Pons (tissue), 1 donor: ENCODE measurements at regions not wholly inside any gene's neighbourhood (a gene's known extent, or its start where the extent isn't known, plus 50 kb on each side); places are given as distances from the start of the nearest gene placed in this dataset.

ENCODE experiments used
- DNase-seq: peaks from one replicate; pipeline ENCODE4 v3.0.0-alpha.2; 2016; ENCODE audit warnings: low spot score

DNA sequence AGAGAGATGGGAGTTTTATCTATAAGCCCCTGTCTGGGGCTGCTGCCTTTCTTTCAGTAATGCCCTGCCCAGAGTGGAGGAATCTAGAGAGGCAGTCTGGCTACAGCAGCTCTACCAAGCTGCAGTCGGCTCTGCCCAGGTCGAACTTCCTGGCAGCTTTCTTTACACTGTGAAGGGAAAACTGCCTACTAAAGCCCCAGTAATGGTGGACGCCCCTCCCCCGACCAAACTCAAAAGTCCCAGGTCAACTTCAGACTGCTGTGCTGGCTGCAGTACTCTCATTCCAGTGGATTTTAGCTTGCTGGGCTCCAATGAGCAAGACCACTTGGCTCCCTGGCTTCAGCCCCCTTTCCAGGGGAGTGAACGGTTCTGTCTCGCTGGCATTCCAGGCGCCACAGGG is 65.9 kb upstream of the RARB start:
- no peak for DNase-seq

DNA sequence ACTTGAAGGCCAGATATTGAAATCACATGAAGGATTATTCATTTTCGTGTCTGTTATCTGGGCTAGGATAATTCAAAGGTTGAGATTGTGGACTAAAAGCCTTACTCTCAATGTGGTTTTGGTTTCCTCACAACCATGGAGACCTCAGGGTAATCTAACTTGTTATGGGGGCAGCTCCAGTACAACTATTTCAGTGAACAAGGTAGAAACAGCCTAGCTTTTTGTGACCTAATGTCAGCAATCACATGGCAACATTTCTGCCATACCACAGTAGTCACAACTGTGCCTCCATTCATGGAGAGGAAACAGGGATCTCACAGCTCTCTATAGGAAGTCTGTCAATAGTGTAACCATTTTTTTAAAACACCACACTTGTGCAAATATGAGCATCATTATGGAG is 62.4 kb upstream of the RARB start:
- no peak for DNase-seq

DNA sequence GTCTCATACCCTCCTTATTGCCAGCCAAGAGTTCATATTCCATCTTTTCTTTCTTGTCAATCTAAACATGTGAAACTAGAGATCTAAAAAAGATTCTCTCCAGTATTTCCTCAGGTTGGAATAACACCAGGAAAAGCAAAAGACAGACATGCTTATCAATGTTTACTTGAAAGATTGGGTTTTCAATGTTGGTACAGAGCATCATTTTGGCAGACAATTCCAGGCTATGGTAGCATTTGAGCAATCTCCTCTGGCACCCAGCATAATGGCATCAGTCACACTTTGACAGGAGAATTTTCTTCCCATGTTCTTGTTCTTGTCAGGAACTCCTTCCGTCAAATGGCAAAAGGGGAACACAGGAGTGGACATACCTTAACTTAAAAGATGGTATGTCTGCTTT is 61.0 kb upstream of the RARB start:
- DNase-seq: no peak

GRCh38 chr3:25372167-25372566 is 55.9 kb upstream of the RARB start:
- no peak for DNase-seq

GRCh38 chr3:25376340-25376739 is 51.7 kb upstream of the RARB start:
- no peak for DNase-seq

GRCh38 chr3:25377042-25377441 is 51.0 kb upstream of the RARB start:
- no peak for DNase-seq
